K562 (cell line): ENCODE measurements at regions not wholly inside any gene's neighbourhood (a gene's known extent, or its start where the extent isn't known, plus 50 kb on each side); places are given as distances from the start of the nearest gene placed in this dataset.

ENCODE experiments used
- ATAC-seq: fragments of 200-7000 bp; cut with Tn5 transposase; 3 replicates; pipeline ENCODE4 v1.9.1; 2020; ENCODE audit warnings: moderate library complexity
- BruUV-seq: library from RNA; stranded (reverse); fragments of 400-500 nt; replicated peaks from 2 replicates; lab custom pipeline; 2021; lab: Mats Ljungman, UMichigan
- CTCF ChIA-PET: fragments of 300-600 bp; formaldehyde crosslinking; extraction: SDS; loops from one replicate; lab custom pipeline; 2021; ENCODE audit warnings: low intra/inter-chr PET ratio; lab: Yijun Ruan, JAX
- POLR2A ChIA-PET: fragments of 300-600, 350-650 bp; sonication (Branson Sonifier 250); formaldehyde crosslinking; extraction: SDS; loops from one replicate; lab custom pipeline; 2021; ENCODE audit warnings: antibody characterized with exemption, inconsistent platforms; lab: Yijun Ruan, JAX
- DNase-seq, 4 experiments: peaks; one replicate each; pipeline versions ENCODE4 v3.0.0 to v3.0.0-alpha.2; 2011 to 2018; ENCODE audit warnings: low spot score in 3 of 4, mixed read lengths in 3 of 4; ENCODE audit errors: extremely low read depth in 1 of 4
- FAIRE-seq: peaks from 2 replicates; lab custom pipeline; 2011; peaks lifted over from hg19 to GRCh38; lab: Jason Lieb, UNC
- H2AFZ ChIP-seq: 2 replicates; pipeline ENCODE4 v1.6.0; 2011; ENCODE audit warnings: low read depth, low read length, control low read depth, inconsistent platforms
- H3K27ac ChIP-seq: fragments of 200-600 bp; 3 replicates; pipeline ENCODE4 v1.8.0; 2011; ENCODE audit warnings: low read depth, mild to moderate bottlenecking, control low read depth, inconsistent platforms, low read length, moderate library complexity, mixed read lengths; ENCODE audit errors: extremely low read depth
- H3K27me3 ChIP-seq, 2 experiments: fragments of 300-600 bp in 1 of 2; 2 replicates in 1 of 2; 3 replicates in 1 of 2; pipeline versions ENCODE4 v1.6.0 to v1.8.0; 2011; ENCODE audit warnings: inconsistent platforms in 2 of 2, low read length in 2 of 2, mild to moderate bottlenecking in 1 of 2, mixed read lengths in 1 of 2, moderate library complexity in 1 of 2; ENCODE audit not compliant: control insufficient read depth in 2 of 2, insufficient read depth in 2 of 2
- H3K36me3 ChIP-seq: fragments of 300-600 bp; 3 replicates; pipeline ENCODE4 v1.8.0; 2011; ENCODE audit warnings: mild to moderate bottlenecking, low read length, inconsistent platforms; ENCODE audit not compliant: control insufficient read depth, insufficient read depth
- H3K4me1 ChIP-seq, 2 experiments: fragments of 200-600 bp in 1 of 2; replicated peaks in 1 of 2; 2 replicates in 1 of 2; 3 replicates in 1 of 2; pipeline versions ENCODE4 v1.5.1 to v1.8.0; 2011; ENCODE audit warnings: inconsistent platforms in 2 of 2, low read length in 2 of 2, mild to moderate bottlenecking in 1 of 2, mixed read lengths in 1 of 2, moderate library complexity in 1 of 2; ENCODE audit not compliant: control insufficient read depth in 2 of 2, insufficient read depth in 2 of 2
- H3K4me2 ChIP-seq: 2 replicates; pipeline ENCODE4 v1.6.1; 2011; ENCODE audit warnings: low read length, control low read depth, inconsistent platforms, mixed read lengths; ENCODE audit not compliant: insufficient read depth
- H3K4me3 ChIP-seq: fragments of 200-600 bp; sonication (generic), shearing (Covaris generic); 2 replicates; pipeline ENCODE4 v1.5.1; 2016; ENCODE audit warnings: control low read depth, inconsistent platforms
- H3K79me2 ChIP-seq: fragments of 200-600 bp; 3 replicates; pipeline ENCODE4 v1.8.0; 2011; ENCODE audit warnings: low read length, inconsistent platforms; ENCODE audit not compliant: control insufficient read depth, insufficient read depth
- H3K9ac ChIP-seq, 2 experiments: 2 replicates each; pipeline versions ENCODE4 v1.6.0 to v1.6.1; 2011; ENCODE audit warnings: low read depth in 2 of 2, low read length in 2 of 2, control low read depth in 1 of 2, inconsistent platforms in 1 of 2, mild to moderate bottlenecking in 1 of 2, mixed read lengths in 1 of 2; ENCODE audit not compliant: insufficient read depth in 1 of 2
- H3K9me1 ChIP-seq: one replicate; pipeline ENCODE4 v1.6.0; 2011; ENCODE audit warnings: inconsistent platforms, mild to moderate bottlenecking, low read length, moderate library complexity; ENCODE audit not compliant: control insufficient read depth, insufficient read depth
- H3K9me3 ChIP-seq: replicated peaks from 2 replicates; pipeline ENCODE4 v1.5.1; 2011; ENCODE audit warnings: low read depth, low read length, inconsistent platforms; ENCODE audit not compliant: control insufficient read depth, insufficient read depth
- H4K20me1 ChIP-seq: replicated peaks from 2 replicates; pipeline ENCODE4 v1.6.1; 2011; ENCODE audit warnings: low read length, inconsistent platforms, mixed read lengths; ENCODE audit not compliant: control insufficient read depth, insufficient read depth
- FOSL1 ChIP-seq: fragments of 200-800 bp; sonication (Bioruptor generic); conservative IDR thresholded peaks from 2 replicates; pipeline ENCODE4 v1.6.1; 2016; ENCODE audit warnings: missing genetic modification characterization, missing compliant biosample characterization
- HDAC2 ChIP-seq: fragments of 450-650 bp; IDR thresholded peaks from 2 replicates; pipeline ENCODE4 v1.6.1; 2016; ENCODE audit warnings: mild to moderate bottlenecking
- HMG20A ChIP-seq: fragments of 450-650 bp; formaldehyde crosslinking; conservative IDR thresholded peaks from 2 replicates; pipeline ENCODE4 v1.4.0; 2020; ENCODE audit warnings: mild to moderate bottlenecking, mixed read lengths
- HNRNPK ChIP-seq: fragments of 200-400 bp; formaldehyde crosslinking; IDR thresholded peaks from one replicate; pipeline ENCODE4 v1.6.1; 2018; ENCODE audit warnings: mild to moderate bottlenecking, low read depth, low read length; ENCODE audit not compliant: poor library complexity, severe bottlenecking
- HNRNPUL1 ChIP-seq: fragments of 200-400 bp; formaldehyde crosslinking; IDR thresholded peaks from 2 replicates; pipeline ENCODE4 v1.6.1; 2017; ENCODE audit warnings: low read length
- ILK ChIP-seq: fragments of 450-650 bp; IDR thresholded peaks from 2 replicates; pipeline ENCODE4 v1.6.1; 2016; ENCODE audit warnings: missing genetic modification characterization, low read depth, mild to moderate bottlenecking, missing compliant biosample characterization, moderate library complexity, borderline replicate concordance
- MEF2D ChIP-seq: conservative IDR thresholded peaks from 2 replicates; pipeline ENCODE4 v1.6.1; 2016; ENCODE audit warnings: low read depth, missing genetic modification characterization, missing compliant biosample characterization
- NFRKB ChIP-seq: fragments of 450-650 bp; IDR thresholded peaks from 2 replicates; pipeline ENCODE4 v1.6.1; 2016; ENCODE audit warnings: low read depth
- RBM15 ChIP-seq: fragments of 200-400 bp; formaldehyde crosslinking; IDR thresholded peaks from 2 replicates; pipeline ENCODE4 v1.6.1; 2018; ENCODE audit warnings: mild to moderate bottlenecking, low read length, moderate library complexity; ENCODE audit not compliant: insufficient read depth
- ZNF77 ChIP-seq: fragments of 250-450 bp; sonication (Bioruptor Pico); IDR thresholded peaks from 2 replicates; pipeline ENCODE4 v1.5.0; 2020
- WGBS: fragments of 100-300 bp; shearing (Covaris generic); methylation state at CpG from one replicate; pipeline ENCODE4 v1.1.6; 2016; ENCODE audit warnings: low coverage, mixed read lengths; ENCODE audit not compliant: insufficient coverage; ENCODE audit errors: missing lambda C conversion rate; 5-methylcytosine and 5-hydroxymethylcytosine counted together
- in situ Hi-C: fragments of 300-500 bp; cut with MboI; formaldehyde crosslinking; loops from 4 replicates; pipeline ENCODE4 v1.15.0; 2018; ENCODE audit warnings: inconsistent platforms, mixed read lengths
- intact Hi-C: fragments of 100-400 bp; cut with micrococcal nuclease; formaldehyde crosslinking; loops from 2 replicates; pipeline ENCODE4 v1.14.2; 2022
- TF ChIP-seq, protein P1 (sequence below): sonication (generic); formaldehyde crosslinking; IDR thresholded peaks from 2 replicates; pipeline ENCODE4 v1.8.1; 2022; ENCODE audit warnings: missing genetic modification reagents
- TF ChIP-seq, protein P2 (sequence below): fragments of 250-450 bp; sonication (Bioruptor Pico); IDR thresholded peaks from 2 replicates; pipeline ENCODE4 v1.5.0; 2020; ENCODE audit warnings: mild to moderate bottlenecking, borderline replicate concordance
- TF ChIP-seq, protein P3 (sequence below): sonication (generic); formaldehyde crosslinking; IDR thresholded peaks from 2 replicates; pipeline ENCODE4 v1.8.1; 2022; ENCODE audit warnings: missing genetic modification reagents
- TF ChIP-seq, protein P4 (sequence below): fragments of 250-450 bp; sonication (Bioruptor Pico); IDR thresholded peaks from 2 replicates; pipeline ENCODE4 v1.8.0; 2021; ENCODE audit warnings: borderline replicate concordance, mild to moderate bottlenecking, moderate library complexity; ENCODE audit not compliant: poor library complexity, severe bottlenecking

DNA sequence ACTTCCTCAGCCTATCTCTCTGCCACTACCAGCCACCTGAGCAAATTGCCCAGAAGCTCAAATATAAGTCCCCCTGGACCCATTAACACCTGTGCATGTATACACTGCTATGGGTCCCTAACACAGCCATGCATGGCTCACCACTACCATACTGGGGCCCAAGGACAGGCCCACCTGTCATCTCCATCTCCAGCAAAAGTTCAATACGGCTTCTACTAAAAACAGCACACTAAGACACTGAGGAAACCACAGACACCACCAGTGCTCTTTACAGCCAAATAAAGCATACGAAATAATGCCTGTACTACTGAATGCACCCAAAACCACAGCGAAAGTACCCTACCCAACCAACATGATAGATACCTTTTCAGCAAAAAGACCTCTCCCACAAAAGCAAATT lies 85.6 kb upstream of the GHR start:
- Histone ChIP-seq H3K36me3 (no peaks in the 10 kb centered on the region), H4K20me1 (no peaks in the 10 kb centered on the region), H3K9me1 (no peaks in the 10 kb centered on the region), H3K79me2 (no peaks in the 10 kb centered on the region), H3K27me3 (no peaks in the 10 kb centered on the region), H3K4me2 (no peak overlapping the region), H3K9ac (no peak overlapping the region), H3K4me1 (no peaks in the 10 kb centered on the region), H2AFZ (no peak overlapping the region), H3K4me3 (no peak overlapping the region), H3K9me3 (peaks cover 2% of the 10 kb centered on the region; the same call in 1 of the 2 replicates), H3K27ac (no peak overlapping the region)
- intact Hi-C loops (no loop called here), in situ Hi-C loops (no loop called here)
- ChIA-PET CTCF (no interaction called here), POLR2A (no interaction called here)
- ATAC-seq (no peak), FAIRE-seq (no peak), DNase-seq (no peak)
- no TSS peak for BruUV-seq
- TF ChIP-seq HDAC2 (no peak), NFRKB (no peak), HNRNPUL1 (no peak), HNRNPK (no peak), ZNF77 (CRISPR knock-in tag) (no peak), FOSL1 (tag) (no peak), ILK (no peak), HMG20A (CRISPR knock-in tag) (no peak), RBM15 (no peak), MEF2D (no peak)
- TF ChIP-seq, protein P1, sequence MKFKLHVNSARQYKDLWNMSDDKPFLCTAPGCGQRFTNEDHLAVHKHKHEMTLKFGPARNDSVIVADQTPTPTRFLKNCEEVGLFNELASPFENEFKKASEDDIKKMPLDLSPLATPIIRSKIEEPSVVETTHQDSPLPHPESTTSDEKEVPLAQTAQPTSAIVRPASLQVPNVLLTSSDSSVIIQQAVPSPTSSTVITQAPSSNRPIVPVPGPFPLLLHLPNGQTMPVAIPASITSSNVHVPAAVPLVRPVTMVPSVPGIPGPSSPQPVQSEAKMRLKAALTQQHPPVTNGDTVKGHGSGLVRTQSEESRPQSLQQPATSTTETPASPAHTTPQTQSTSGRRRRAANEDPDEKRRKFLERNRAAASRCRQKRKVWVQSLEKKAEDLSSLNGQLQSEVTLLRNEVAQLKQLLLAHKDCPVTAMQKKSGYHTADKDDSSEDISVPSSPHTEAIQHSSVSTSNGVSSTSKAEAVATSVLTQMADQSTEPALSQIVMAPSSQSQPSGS (CRISPR knock-in tag): no peak
- TF ChIP-seq, protein P2, sequence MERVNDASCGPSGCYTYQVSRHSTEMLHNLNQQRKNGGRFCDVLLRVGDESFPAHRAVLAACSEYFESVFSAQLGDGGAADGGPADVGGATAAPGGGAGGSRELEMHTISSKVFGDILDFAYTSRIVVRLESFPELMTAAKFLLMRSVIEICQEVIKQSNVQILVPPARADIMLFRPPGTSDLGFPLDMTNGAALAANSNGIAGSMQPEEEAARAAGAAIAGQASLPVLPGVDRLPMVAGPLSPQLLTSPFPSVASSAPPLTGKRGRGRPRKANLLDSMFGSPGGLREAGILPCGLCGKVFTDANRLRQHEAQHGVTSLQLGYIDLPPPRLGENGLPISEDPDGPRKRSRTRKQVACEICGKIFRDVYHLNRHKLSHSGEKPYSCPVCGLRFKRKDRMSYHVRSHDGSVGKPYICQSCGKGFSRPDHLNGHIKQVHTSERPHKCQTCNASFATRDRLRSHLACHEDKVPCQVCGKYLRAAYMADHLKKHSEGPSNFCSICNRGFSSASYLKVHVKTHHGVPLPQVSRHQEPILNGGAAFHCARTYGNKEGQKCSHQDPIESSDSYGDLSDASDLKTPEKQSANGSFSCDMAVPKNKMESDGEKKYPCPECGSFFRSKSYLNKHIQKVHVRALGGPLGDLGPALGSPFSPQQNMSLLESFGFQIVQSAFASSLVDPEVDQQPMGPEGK (CRISPR knock-in tag): no peak
- TF ChIP-seq, protein P3, sequence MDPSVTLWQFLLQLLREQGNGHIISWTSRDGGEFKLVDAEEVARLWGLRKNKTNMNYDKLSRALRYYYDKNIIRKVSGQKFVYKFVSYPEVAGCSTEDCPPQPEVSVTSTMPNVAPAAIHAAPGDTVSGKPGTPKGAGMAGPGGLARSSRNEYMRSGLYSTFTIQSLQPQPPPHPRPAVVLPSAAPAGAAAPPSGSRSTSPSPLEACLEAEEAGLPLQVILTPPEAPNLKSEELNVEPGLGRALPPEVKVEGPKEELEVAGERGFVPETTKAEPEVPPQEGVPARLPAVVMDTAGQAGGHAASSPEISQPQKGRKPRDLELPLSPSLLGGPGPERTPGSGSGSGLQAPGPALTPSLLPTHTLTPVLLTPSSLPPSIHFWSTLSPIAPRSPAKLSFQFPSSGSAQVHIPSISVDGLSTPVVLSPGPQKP: no peak
- TF ChIP-seq, protein P4, sequence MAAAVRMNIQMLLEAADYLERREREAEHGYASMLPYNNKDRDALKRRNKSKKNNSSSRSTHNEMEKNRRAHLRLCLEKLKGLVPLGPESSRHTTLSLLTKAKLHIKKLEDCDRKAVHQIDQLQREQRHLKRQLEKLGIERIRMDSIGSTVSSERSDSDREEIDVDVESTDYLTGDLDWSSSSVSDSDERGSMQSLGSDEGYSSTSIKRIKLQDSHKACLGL (CRISPR knock-in tag): no peak
- WGBS: 2% methylated on average over 3 of the region's 3 CpGs
